Esophagus squamous epithelium (tissue), 5 donors: ENCODE measurements at regions not wholly inside any gene's neighbourhood (a gene's known extent, or its start where the extent isn't known, plus 50 kb on each side); places are given as distances from the start of the nearest gene placed in this dataset.

Source experiments
- DNase-seq: peaks from one replicate; lab custom pipeline; 2025; lab: John Stamatoyannopoulos, UW
- H3K27ac ChIP-seq, 4 donors: fragments of 200-600 bp; sonication (generic); one replicate each; pipeline ENCODE4 v1.5.1; 2016 to 2019; ENCODE audit warnings: mild to moderate bottlenecking in 1 of 4
- H3K27me3 ChIP-seq, 4 donors: fragments of 200-600 bp; sonication (generic); 1 replicate in 3 of 4; 2 replicates in 1 of 4; pipeline versions ENCODE4 v1.5.1 to v1.6.0; 2017 to 2021; ENCODE audit warnings: antibody characterized with exemption in 1 of 4
- H3K36me3 ChIP-seq, 3 donors: fragments of 200-600 bp; sonication (generic); one replicate each; pipeline ENCODE4 v1.5.1; 2016 to 2019
- H3K4me1 ChIP-seq, 3 donors: fragments of 200-600 bp; sonication (generic); one replicate each; pipeline ENCODE4 v1.5.1; 2017 to 2019
- H3K4me3 ChIP-seq, 4 donors: fragments of 200-600 bp; sonication (generic); 1 replicate in 3 of 4; 2 replicates in 1 of 4; pipeline ENCODE4 v1.5.1; 2016 to 2019; ENCODE audit warnings: mild to moderate bottlenecking in 2 of 4, moderate library complexity in 1 of 4
- H3K9me3 ChIP-seq, 3 donors: fragments of 200-600 bp; sonication (generic); one replicate each; pipeline ENCODE4 v1.5.1; 2016 to 2019
- CTCF ChIP-seq, 6 experiments: fragments of 450-650 bp in 4 of 6; fragments of 200-600 bp in 2 of 6; sonication (generic) in 2 of 6; IDR thresholded peaks; one replicate each; pipeline ENCODE4 v1.5.1; 2016 to 2019; ENCODE audit warnings: antibody characterized with exemption in 6 of 6, mild to moderate bottlenecking in 4 of 6, moderate library complexity in 4 of 6
- POLR2A ChIP-seq, 4 donors: fragments of 450-650 bp; IDR thresholded peaks; one replicate each; pipeline ENCODE4 v1.6.1; 2017; ENCODE audit warnings: antibody characterized with exemption in 4 of 4, mild to moderate bottlenecking in 4 of 4, moderate library complexity in 3 of 4
- WGBS, 2 donors: methylation state at CpG; one replicate each; pipeline ENCODE4 v1.1.5; 2018; 5-methylcytosine and 5-hydroxymethylcytosine counted together
- intact Hi-C: fragments of 100-400 bp; cut with DNase I; formaldehyde crosslinking; loops from one replicate; pipeline ENCODE4 v1.15.0; 2022
- donor health status: DM: yes; HTN: yes; CAD: no.

GRCh38 chr2:226308986-226309385 is 490.6 kb downstream of the IRS1 start:
- Histone ChIP-seq H3K4me3 (no peak overlapping the region), H3K27ac (no peak overlapping the region), H3K4me1 (no peaks in the 10 kb centered on the region), H3K27me3 (no peaks in the 10 kb centered on the region), H3K36me3 (no peaks in the 10 kb centered on the region), H3K9me3 (no peaks in the 10 kb centered on the region)
- no peak for DNase-seq
- 56 to 69% methylated on average over 2 of the region's 2 CpGs for WGBS, 2 donors
- intact Hi-C loops, result no loop called here
- TF ChIP-seq CTCF (IDR thresholded peaks at IDR 0.05), result no peak
- TF ChIP-seq POLR2A (IDR thresholded peaks at IDR 0.05), result no peak

- Histone ChIP-seq H3K27ac (no peak overlapping the region), H3K9me3 (no peaks in the 10 kb centered on the region), H3K4me3 (no peak overlapping the region), H3K27me3 (no peaks in the 10 kb centered on the region), H3K36me3 (no peaks in the 10 kb centered on the region), H3K4me1 (no peaks in the 10 kb centered on the region)
- TF ChIP-seq CTCF (IDR thresholded peaks at IDR 0.05), result no peak
- no peak for TF ChIP-seq POLR2A (IDR thresholded peaks at IDR 0.05)
- intact Hi-C loops, result no loop called here
- WGBS, 2 donors, result 92 to 95% methylated on average over 2 of the region's 2 CpGs
- no peak for DNase-seq
These were observed 491.3 kb downstream of the IRS1 start for GRCh38 chr2:226308323-226308680.

- Histone ChIP-seq H3K27me3 (no peaks in the 10 kb centered on the region), H3K4me3 (no peak overlapping the region), H3K36me3 (no peaks in the 10 kb centered on the region), H3K9me3 (no peaks in the 10 kb centered on the region), H3K27ac (no peak overlapping the region), H3K4me1 (no peaks in the 10 kb centered on the region)
- WGBS, 2 donors, result 85 to 87% methylated on average over 4 of the region's 4 CpGs
- intact Hi-C loops, result no loop called here
- TF ChIP-seq CTCF (IDR thresholded peaks at IDR 0.05), result no peak
- TF ChIP-seq POLR2A (IDR thresholded peaks at IDR 0.05), result no peak
- no peak for DNase-seq
These were observed 491.9 kb downstream of the IRS1 start for GRCh38 chr2:226307487-226308322.

GRCh38 chr2:226306969-226307368 is 492.7 kb downstream of the IRS1 start:
- no peak overlapping the region for H3K27ac ChIP-seq
- no peaks in the 10 kb centered on the region for H3K9me3 ChIP-seq
- no peaks in the 10 kb centered on the region for H3K4me1 ChIP-seq
- 96 to 97% methylated on average over 2 of the region's 2 CpGs for WGBS, 2 donors
- no peaks in the 10 kb centered on the region for H3K36me3 ChIP-seq
- no peak for DNase-seq
- H3K27me3 ChIP-seq, result no peaks in the 10 kb centered on the region
- intact Hi-C loops, result no loop called here
- TF ChIP-seq POLR2A (IDR thresholded peaks at IDR 0.05), result no peak
- TF ChIP-seq CTCF (IDR thresholded peaks at IDR 0.05), result no peak
- no peak overlapping the region for H3K4me3 ChIP-seq

- Histone ChIP-seq H3K27ac (no peak overlapping the region), H3K36me3 (no peaks in the 10 kb centered on the region), H3K27me3 (no peaks in the 10 kb centered on the region), H3K4me3 (no peak overlapping the region), H3K4me1 (no peaks in the 10 kb centered on the region), H3K9me3 (no peaks in the 10 kb centered on the region)
- WGBS, 2 donors, result 51 to 60% methylated on average over 3 of the region's 3 CpGs
- TF ChIP-seq CTCF (IDR thresholded peaks at IDR 0.05) (no peak), POLR2A (IDR thresholded peaks at IDR 0.05) (no peak)
- intact Hi-C loops, result no loop called here
- DNase-seq, result no peak
These were observed 495.3 kb downstream of the IRS1 start for GRCh38 chr2:226304308-226304707.
